Urothelium cell line (cell line): ENCODE measurements at regions not wholly inside any gene's neighbourhood (a gene's known extent, or its start where the extent isn't known, plus 50 kb on each side); places are given as distances from the start of the nearest gene placed in this dataset.
A peak's percentile ranks its signal among the peaks of the same experiment; 100 is the strongest.
"Not testable (repeated sequence)": the region's sequence is repeated elsewhere in the genome, so short reads cannot be mapped to it uniquely, and the experiment has no call there.

Experiments
- DNase-seq: peaks from one replicate; pipeline ENCODE4 v3.0.0; 2011; ENCODE audit warnings: low spot score, mixed read lengths
- FAIRE-seq: peaks from 2 replicates; lab custom pipeline; 2011; peaks lifted over from hg19 to GRCh38; lab: Jason Lieb, UNC

DNA sequence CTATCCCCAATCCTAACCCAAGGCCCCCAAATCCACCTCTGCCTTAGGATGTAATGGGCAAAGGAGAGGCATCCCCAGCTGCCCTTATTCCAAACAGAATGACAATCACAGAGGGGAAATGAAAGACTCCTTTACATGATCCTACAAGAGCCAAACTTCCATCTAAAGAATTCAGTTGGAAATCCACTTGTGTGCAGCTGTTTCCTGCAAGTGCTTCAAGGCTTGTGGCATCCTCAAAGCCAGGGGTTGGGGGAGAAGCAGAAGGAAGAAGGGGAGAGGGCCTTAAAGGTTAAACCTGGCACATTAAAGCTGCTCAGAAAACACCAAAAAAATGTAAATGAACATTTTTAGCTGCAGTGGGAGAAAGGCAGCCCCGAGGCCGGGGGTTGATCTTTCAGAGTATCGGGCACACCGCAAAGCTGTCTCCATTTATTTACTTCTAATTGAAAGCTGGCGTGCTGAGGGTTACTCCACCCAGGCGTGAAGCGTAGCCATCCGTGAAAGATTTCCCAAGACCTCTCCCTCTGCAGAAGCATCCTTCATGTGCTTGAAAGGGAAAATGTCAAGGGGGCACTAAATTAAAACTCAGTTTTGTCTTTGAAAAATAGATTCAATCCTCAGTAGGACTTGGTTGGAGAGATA, 217.8 kb downstream of the SHQ1 start:
- DNase-seq: no peak

DNA sequence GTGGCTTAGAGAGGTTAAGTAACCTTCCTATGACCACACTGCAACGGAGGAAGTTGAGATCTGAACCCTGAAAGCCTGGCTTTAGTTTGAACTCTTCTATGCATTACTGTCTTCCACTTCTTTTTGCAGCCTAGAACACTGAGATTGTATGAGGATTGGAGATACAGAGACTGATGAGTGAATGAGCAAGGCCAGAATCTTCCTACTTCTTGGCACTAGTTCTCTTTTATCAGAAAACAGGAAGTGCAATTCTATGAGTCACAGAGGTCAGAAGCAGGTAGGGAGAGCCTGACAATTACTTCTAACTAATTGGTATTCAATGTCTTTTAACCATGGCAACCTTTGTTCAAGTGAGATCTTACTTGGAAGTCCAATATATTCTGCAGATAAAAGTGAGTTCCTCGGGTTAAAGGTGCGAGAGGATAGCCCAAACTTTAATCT, 219.0 kb downstream of the SHQ1 start:
- FAIRE-seq: no peak
- peak; percentile 31 for DNase-seq

More for the DNA sequence above, 217.8 kb downstream of the SHQ1 start:
- no peak for FAIRE-seq

DNA sequence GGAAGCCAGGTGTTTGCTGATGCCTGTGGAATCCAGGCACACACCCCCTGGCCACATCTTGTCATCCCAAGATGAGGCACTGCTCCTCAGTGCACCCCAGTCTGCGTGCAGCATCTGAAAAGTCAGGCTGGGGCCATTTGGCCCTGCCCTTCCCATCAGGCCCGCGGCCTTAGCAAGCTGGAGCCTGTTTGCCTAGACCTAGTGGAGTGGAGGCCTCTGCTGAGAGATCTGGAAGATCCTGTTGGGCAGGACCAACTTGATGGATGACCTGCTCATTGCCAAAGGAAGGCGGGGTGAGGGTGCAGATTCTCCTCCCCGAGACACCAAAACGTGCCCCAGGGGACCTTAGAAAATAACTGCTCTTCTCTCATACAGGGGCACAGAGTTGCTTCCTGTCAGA, 220.2 kb downstream of the SHQ1 start:
- FAIRE-seq (no peak), DNase-seq (no peak)

DNA sequence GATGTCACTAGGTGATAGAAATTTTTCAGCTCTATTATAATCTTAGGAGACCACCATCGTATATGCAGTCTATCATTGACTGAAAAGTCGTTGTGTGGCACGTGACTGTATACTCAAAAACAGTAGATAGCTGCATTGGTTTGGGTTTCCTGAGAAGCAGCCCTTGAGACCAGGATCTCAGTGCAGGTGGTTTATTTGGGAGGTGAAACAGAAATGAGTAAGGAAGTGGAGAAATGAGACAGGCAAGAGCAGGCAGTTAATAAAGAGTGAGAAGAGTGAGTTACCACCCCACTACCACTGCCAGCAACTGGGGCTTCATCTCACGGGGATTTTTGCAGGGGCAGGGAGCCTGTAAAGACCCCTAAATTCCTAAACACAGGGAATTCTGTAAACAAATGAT, 221.0 kb downstream of the SHQ1 start:
- DNase-seq (no peak), FAIRE-seq (no peak)

DNA sequence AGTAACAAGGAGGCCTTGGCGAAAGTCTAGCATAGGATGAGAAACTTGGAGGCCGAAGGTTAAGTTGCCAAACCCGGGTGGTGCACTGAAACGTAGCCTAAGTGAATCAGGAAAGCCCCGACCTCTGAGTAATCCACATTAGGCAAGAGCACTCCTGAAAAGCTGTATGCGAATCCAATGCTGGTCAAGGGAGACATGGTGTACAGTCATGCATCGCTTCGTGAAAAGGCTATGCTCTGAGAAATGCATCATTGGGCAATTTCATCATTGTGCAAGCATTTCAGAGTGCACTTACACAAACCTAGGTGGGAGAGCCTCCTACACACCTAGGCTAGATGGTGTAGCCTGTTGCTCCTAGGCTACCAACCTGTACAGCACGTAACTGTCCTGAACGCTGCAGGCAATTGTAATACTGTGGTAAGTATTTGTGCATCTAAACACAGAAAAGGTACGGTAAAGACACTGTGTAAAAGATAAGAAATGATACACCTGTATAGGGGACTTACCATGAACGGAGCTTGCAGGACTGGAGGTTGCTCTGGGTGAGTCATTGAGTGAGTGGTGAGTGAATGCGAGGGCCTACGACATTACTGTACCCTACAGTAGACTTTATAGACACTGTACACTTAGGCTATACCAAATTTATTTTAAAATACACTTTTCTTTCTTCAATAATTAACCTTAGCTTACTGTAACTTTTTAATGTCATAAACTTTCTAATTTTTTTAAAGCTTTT, 222.5 kb downstream of the SHQ1 start:
- FAIRE-seq (no peak), DNase-seq (no peak)

DNA sequence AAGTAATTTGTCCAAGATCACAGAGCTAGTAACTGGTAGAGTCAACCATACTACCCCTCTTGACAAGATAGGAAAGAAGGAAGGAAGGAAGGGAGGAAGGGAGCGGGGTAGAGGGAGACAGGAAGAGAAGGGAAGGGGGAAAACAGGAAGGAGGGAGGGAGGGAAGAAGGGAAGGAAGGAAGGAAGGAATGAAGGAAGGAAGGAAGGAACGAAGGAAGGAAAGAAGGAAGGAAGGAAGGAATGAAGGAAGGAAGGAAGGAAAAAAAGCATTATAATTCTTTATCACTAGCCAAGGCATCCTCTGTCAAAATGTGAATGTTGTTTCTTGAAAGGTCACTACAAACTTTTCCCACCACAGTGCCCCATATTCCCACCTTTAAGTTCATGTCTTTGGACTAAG, 223.6 kb downstream of the SHQ1 start:
- DNase-seq: no peak
- FAIRE-seq: no peak

DNA sequence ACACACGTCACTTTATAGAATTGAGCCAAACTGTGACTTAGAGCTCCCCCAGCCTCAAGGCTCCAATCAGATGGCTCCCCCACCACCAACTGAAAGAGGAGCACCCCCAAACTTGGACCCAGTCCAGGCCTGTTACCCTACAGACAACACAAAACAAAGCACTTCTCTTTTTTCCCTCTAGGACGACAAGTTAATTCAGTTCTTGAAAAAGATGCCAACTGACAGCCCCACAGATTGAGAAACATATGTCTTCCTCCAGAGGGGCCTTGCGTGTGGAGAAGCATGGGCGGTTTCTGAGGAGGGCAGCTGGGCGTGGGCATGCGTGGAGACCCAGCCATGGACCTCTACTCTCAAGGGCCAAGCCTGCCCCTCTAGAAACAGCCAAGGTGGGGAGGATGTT, 229.5 kb downstream of the SHQ1 start:
- FAIRE-seq: no peak
- no peak for DNase-seq

DNA sequence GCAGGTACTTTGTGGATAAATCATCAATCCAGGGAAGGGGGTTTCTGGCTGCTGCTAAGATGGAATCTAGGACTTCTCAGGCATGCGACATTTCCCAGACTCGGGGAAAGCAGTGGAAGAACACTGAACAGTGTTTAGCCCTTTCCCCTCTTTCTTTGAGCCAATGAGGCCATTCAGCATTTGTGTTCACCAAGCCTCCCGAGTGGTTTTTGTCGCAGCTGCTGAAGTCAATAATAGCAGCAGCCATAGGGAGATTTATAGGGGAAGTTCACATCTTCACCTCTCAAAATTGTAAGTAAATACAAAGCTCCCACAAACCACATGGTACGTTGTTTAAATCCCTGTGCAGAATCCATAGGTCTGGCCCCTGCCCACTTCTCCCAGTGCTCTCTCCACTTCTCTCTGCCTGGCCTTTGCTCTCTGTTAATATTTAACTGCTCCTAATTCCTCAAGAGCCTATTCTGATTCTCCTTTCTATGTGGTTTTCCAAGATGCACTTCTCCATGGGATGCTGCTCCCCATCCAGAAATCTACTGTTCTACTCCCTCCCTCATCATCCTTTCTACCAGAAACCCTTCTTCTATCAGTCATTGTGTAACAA, 230.7 kb downstream of the SHQ1 start:
- DNase-seq: no peak
- no peak for FAIRE-seq

DNA sequence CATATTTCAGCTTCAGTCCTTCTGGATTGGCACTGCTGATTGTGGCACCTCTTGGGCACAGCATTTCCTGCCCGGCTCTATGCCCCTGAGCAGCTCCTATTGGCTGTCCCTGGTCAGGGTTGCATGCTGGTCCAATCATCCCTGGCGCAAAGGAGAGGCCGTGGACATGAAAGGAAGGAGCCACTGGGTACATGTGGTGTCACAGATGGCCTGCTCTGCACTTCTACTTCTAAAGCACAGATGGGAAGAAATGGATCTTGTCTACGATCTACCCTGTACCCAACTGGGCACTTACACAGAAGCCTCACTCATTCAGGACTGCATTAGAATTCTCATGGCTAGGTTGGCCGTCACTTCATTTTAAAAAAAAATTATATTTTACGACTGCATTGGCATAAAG, 232.5 kb downstream of the SHQ1 start:
- FAIRE-seq: no peak
- no peak for DNase-seq

DNA sequence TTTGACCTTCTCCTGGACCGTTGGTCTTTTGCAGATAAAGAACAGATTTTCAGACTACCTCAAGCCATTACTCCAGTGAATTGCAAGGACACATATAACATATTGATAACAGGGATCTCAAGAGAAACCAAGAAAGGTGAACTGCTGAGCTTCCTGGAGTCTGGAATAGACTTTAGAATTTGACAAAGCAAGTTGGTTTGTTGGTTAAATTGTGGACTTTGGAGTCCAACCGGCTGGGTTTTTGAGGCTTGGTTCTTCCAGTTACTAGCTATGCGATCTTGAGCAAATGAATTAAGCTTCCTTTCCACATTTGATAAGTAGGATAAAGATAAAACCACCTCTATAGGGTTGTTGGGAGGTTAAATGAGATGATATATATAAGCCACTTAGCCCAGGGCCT, 233.1 kb downstream of the SHQ1 start:
- DNase-seq: no peak
- FAIRE-seq: no peak

DNA sequence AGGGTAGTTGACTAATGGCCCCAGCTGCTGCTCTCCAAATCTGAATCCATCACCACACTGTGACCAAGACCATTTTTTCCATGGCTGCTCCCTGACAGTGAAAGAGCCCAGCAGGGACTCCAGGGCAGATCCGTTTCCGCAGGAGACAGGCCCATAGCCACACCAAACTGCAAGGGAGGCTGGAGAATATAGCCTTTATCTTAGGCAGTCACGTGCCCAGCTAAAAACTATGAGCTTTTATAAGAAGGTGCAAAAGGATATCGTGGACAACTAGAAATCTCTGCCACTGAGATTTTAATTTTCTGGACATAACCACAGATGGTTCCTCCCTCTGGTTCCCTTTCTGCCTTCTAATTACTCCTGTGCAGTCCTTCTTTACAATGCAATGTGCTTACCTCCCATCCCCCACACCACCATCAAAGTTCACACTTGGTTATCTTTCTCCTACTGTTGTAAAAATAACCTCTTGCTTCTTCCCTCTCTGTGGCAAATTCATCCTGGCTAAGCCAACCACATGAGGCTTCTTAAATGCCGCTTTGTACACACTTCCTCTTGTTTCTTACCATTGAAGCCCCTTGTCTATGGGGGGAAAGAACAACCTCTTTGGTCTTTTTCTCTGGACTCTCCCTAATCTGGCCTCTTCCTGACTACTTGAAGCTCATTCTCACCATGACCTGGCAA, 233.7 kb downstream of the SHQ1 start:
- DNase-seq (no peak), FAIRE-seq (no peak)

DNA sequence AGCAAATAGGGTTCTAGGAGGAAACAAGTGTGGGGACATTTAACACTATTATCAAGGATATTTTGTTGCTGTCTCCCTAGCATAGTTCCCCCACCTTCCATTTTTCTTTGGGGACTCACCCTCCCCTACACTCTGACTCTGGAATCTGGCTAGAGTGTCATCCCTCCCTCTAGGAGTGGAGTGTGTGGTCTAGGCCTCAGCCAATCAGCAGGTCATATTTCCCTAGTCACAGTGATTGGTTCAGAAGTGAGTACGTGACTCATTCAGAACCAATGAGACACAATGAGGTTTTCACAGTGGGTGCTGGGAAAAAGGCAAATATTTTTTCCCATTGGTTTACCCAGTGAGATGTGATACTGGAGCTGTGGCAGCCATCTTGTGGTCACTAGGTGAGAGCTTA, 234.4 kb downstream of the SHQ1 start:
- FAIRE-seq: no peak
- DNase-seq: no peak

DNA sequence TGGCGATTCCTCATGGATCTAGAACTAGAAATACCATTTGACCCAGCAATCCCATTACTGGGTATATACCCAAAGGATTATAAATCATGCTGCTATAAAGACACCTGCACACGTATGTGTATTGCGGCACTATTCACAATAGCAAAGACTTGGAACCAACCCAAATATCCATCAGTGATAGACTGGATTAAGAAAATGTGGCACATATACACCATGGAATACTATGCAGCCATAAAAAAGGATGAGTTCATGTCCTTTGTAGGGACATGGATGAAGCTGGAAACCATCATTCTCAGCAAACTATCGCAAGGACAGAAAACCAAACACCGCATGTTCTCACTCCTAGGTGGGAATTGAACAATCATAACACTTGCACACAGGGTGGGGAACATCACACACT, 239.1 kb downstream of the SHQ1 start:
- DNase-seq, FAIRE-seq: not testable (repeated sequence)

DNA sequence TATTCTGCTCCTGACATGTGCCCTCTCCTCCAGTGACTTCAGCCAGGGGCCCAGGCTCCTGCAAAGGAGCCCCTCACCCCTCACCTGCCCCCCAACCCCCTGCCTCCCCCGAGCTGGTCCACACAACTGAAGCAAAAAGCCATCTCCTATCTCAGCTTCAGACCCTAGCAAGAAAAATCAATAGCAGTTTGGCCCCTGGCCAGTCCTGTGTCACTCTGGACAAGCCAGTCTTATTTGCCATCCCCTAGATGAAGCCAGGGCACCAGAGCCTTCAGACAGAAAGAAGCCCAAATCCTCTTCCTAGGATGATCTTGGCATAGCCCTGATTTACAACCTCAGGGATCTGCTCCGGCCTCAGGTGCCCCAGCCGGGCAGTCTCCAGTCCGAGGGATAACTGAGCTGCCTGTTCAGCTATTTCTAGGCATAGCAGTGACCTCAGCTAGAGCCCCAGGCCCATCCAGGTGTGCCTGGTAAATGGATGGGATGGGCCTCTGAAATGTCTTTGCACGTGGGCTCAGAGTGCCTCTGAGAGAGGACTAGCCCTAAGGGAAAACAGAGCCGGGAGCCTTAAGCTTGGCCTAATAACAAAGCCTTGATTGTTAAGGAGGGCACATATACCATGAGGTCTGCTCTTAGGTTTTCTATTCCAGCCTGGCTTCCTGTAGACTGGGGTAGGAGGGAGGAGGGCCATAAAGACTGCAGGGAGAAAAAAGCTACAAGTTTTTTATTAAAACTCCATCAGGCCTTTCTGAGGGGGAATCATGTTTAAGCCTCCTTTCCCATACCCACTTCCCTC, 242.0 kb downstream of the SHQ1 start:
- FAIRE-seq (no peak), DNase-seq (no peak)

DNA sequence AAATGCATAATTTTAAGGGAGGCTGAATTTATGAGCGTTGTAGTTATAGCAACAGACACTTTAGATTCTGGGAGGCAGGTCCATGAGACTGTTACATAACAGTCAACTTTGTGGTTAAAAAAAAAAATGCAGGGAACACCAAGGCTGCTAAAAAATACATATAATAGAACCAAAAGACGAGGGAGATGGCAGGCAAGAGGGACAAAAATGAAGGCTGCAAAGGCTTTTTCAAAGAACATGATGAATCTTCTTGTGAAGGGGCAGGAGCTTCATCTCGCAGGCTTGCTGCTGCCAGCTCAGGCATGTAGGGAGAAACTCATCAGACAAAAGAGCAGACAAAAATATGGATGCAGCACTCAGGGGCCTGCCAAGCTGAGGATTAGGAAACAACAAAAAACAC, 243.9 kb downstream of the SHQ1 start:
- DNase-seq (no peak), FAIRE-seq (no peak)

DNA sequence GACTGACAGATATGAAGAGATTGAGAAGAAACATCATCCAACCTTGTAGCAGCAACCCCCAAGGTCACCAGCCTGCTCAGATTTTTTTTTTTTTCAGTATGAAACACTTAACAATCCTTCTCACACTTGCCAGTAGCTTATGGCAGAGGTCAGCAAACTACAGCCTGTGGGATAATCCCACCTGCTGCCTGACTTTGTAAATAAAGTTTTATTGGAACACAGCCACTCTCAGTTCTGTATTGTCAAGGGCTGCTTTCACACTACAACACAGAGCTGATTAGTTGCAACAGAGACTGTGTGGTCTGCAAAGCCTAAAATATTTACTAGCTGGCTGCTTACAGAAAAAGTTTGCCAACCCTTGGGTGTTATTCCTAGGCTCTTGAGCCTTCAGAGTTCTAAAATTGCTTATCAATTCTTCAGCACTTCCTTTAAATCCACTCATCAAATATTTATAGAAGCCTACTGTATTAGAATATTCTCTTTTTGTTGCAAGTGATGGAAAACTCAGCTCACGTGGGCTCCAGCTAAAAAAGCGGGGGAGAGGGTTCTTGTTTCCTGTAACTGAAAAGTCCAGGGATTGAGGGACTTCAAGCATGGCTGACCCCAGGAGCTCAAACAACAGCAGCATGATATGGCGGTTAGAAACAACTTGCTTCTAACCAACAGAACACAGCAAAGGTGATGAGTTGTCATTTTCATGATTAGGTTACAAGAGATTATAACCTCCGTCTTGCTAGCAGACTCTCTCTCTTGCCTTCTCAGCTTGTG, 246.1 kb downstream of the SHQ1 start:
- DNase-seq: no peak
- FAIRE-seq: no peak

DNA sequence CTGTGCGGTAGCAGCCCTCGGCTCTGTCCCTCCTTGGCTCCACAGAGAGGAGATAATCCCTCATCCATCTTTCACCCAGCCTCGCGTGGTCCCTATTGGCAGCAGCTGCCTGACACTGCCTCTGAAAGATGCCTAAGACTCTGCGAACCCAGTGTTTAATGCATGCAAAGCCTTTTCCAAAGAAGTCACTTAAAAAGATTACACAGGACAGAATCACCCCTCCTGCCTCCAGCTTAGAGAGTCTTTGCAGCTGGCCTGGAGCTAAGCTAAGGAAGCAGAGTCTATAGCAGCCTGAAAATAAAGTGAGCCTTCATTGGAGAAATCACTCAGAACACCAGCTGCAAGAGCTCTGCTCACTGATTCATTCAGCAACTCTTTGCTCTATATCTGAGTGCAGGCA, 247.2 kb downstream of the SHQ1 start:
- FAIRE-seq (no peak), DNase-seq (no peak)

DNA sequence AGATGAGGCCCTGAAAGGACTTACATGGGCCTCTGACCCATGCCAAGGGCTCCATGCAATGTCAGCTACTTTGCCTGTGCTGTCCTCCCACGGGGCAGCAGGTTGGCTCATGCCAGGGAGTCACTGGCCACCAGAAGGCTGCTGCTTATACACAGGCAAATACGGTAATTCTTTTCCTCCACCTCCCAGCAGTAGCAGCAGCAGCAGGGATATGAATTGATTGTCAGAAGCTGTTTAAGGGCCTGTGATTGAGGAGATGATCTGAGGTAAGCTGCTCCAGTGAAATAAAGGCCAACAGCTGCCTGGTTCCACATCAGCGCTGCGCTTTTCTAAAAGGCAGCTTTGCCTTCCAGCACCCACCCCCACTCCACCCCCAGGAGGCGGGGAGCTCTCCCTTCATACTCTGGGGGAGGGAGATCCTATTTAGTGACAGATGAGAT, 250.5 kb downstream of the SHQ1 start:
- no peak for FAIRE-seq
- no peak for DNase-seq

DNA sequence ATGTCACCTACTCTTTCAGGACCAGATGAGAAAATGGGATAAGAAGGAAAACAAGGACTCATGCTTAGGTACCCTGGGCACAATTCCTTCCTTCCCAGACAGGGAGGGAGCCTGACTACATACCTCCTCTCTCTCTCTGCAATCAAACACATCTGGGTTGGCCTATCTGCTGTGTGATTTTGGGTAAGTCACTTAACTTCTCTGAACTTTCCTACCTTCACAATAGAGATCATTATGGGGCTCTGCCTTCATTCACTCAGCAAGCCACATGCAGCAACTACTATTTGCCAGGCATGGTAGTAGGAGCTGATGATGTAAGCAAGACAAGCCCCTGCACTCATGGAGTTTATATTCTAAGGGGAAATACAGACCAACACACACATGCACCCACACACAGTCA, 251.2 kb downstream of the SHQ1 start:
- DNase-seq: no peak
- FAIRE-seq: no peak

DNA sequence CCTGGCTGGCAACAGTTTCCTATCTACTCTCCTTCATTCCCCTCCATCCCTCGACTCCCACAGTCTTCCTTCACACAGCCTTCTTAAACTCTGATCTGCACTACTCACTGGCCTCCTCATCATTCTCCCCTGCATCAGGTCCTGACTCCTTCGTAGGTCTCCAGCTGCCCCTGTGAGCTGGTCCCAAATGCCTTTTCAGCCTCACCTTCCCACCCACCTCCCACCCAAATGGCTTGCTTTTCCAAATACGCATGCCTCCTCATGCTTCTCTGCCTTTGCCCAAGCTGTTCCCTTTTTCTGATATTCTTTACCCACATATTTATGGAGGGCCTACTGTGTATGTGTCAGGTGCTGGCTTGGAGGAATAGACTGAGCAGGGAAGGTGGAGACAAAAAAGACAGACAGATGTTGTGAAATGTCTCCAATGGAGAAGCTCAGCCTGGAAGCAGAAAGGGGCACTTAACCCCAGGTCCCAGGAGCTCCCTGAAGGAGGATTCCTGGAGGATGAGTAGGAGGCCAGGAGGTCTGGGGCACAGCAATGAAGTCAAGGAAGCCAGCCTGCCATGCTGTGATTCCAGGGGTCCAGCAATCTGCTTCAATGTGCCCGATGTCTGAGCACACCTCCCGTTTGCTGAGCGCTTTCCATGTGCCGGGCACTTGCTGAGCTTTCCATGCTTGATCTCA, 252.2 kb downstream of the SHQ1 start:
- no peak for FAIRE-seq

More for the DNA sequence above, 252.2 kb downstream of the SHQ1 start:
- no peak for DNase-seq
